GM04504 (cell line): ENCODE measurements at regions not wholly inside any gene's neighbourhood (a gene's known extent, or its start where the extent isn't known, plus 50 kb on each side); places are given as distances from the start of the nearest gene placed in this dataset.
"Not testable (repeated sequence)": the region's sequence is repeated elsewhere in the genome, so short reads cannot be mapped to it uniquely, and the experiment has no call there.

Source experiments
- DNase-seq: peaks from one replicate; pipeline ENCODE4 v3.0.0-alpha.2; 2012; ENCODE audit warnings: low read depth

DNA sequence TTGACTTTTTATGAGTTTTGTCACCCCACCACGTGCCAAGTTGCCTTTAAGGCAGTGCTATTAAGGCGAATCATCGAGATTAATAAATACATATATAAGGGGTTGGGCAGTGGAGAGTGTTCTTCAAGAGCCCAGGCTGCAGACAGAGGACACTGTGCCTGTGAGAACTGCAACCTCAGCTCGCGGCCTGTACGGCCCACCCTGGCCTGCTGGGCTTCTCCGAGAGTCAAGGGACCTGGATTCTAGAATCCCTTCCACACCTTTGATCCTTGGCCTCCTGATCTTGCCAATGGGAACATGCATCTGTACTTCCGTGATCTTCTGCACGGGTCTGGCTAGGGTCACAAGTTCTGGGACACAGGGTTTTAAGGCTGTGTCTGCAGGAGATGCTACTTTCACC is 54.5 kb downstream of the IRX5 start:
- no peak for DNase-seq

- no peak for DNase-seq
Observed at GRCh38 chr16:54985668-54986067, 55.0 kb downstream of the IRX5 start.

DNA sequence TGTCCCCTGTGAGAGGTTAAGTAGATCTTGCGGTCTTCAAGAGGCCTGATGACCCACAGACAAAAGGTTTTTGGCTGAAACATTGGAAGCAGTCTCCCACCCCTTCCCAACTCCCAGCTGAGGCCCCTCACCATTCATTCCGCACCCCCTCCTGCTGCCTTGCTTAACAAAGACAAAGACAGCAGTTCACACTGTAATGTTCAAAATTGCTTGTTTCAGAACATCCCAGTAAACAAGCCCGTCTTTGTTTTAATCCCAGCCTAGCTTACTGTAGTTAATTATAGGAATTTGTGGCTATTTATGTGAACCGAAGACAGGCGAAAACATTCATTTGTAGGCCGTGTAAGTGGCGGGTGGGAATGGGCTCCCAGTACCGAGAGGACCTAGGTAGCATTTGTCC is 55.7 kb downstream of the IRX5 start:
- DNase-seq: no peak

GRCh38 chr16:54987081-54987480 is 56.4 kb downstream of the IRX5 start:
- no peak for DNase-seq

DNA sequence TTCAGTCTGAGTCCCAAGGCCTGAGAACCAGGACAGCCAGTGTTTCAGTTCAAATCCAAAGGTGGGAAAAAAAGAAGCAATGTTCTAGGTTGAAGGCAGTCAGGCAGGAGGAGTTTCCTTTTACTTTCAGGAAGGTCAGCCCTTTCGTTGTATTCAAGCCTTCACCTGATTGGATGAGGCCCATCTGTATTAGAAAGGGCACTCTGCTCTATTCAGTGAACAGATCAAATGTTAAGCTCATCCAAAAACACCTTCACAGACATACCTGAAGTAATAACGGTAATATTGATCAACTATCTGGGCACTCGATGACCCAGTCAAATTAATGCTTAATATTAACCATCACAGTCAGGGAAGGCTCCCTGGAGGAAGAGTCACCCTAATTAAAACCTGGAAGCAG is 60.9 kb downstream of the IRX5 start:
- no peak for DNase-seq

GRCh38 chr16:54991946-54992345 is 61.3 kb downstream of the IRX5 start:
- not testable (repeated sequence) for DNase-seq

- DNase-seq: no peak
Observed at GRCh38 chr16:54993106-54993895, 62.6 kb downstream of the IRX5 start.

DNA sequence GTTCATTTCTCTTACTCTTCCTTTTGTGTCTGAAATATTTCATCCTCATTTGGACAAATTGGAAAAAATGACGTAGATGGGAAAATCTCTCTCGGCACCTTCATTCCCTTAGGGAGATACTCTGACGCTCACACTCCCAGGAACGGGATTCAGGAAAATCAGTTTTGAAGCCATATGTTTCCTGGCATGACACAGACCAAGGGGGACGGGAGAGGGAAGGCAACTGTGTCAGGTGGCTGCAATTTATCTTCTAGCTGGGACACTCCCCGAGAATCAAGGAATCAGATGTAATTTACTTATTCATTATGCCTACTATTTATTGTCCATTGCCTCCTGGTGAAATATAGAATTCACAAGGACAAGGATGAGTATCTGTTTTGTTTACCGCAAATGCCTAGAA is 65.5 kb downstream of the IRX5 start:
- no peak for DNase-seq

- no peak for DNase-seq
Observed at GRCh38 chr16:54998834-54999233, 68.2 kb downstream of the IRX5 start.

DNA sequence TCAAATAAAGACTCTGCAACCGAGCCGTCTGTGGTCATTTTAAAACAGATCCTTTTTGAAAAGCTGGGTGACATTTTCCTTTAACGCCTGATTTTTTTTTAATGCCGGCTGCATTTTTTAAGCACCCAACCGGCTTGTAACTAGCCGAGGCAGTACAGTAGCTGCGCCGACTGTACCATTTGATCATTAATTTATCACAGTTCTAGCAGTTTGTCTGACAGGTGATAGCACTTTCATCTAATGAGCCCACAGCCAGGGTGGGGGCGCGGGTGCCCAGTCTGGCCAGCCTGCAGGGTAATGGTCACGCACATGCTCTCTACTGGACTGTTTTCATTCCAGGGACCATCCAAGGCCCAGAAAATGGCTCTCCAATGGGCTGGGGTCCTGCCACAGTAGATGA is 68.8 kb downstream of the IRX5 start:
- DNase-seq: no peak

DNA sequence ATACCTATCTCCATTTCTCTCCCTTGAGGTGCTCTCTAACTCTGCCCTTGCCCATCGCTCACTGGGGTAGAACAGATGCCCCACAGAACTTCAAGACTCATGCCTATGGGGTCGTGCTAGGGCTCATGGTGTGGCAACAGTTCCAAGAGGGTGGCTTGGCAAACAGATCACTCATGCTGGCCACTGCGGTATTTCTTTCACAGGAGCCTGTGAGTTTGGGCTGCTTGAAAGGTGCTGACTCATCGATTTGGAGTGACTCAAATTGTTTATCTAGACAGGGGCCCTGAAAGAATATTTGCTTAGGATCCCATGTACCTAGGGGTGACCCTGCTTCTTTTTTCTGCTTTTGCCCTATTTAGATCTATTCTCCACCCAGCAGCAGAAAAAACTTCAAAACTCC is 69.9 kb downstream of the IRX5 start:
- DNase-seq: peak; percentile 9

DNA sequence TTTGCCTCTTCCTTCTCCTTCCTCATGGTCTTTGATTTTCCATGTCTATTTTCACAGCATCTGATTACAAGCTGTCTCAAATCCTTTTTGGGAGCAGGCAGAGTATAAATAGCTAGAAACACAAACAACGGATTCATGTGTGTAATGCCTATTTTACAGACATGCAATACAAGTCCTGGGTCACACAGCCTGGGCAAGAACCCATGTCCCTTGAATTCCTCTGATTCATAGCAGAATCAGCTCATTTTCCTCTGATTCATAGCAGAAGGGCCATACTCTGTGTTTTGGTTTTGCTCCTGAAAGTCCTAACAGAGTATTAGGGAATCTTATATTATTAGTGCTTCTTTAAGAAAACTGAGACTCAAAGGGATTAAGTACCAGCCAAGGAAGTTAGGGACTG is 71.3 kb downstream of the IRX5 start:
- peak; percentile 7 for DNase-seq

- DNase-seq: no peak
Observed at GRCh38 chr16:55002419-55002818, 71.8 kb downstream of the IRX5 start.

DNA sequence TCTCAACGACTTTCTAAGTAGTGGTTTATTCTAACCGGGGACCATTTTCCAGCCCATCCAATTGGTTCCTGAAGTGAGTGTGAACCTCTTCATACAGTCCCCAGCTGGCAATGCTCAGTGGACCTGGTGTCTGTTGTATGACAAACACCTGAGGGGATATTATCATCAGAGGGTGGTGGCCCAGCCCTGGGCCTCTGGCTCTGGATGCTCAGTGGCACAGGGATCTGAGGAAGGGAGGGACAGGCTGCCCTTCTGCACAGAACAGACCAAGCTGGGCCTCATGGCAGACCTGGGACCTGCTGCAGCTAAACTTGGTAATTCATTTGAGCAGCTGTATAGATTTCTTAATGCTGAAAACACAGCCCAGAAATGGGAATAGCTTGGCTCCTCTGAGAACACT is 72.6 kb downstream of the IRX5 start:
- DNase-seq: no peak

DNA sequence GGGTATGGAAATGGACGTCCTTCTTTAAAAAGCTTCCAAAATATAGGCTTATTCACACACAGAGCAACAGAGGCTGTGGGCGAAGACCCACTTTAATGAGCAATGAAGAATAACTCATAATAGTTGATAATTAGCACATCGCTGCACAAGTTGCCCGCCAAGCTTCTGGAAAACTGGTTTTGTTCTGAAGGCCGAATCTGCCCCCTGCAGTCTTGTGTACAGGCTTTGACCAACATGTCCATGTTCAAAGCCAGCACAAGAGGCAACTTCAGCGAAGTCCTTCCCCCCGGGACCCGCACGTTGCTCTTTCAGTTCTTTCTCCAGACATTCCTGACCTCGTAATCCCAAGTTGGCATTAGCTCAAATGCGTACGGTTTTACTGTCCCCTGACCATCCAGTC is 73.3 kb downstream of the IRX5 start:
- no peak for DNase-seq

DNA sequence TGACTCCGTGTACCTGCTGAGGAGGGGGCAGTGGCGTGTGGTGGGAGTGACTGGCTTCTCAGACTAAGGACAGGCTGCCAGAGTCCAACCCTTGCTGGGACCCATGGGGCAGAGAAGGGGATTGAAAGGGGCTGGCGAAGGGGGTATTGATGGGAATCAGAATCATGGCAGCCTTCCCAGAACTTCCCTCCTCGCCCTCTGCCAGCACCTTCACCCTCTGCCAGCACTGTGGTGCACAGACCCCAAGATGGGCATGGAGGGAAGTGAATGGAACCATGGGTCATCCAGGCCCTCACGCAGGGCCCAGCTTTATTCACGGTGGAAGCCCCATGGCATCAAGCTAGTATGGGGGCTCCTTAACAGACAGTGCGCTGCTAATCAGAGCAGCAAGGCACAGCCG is 76.8 kb downstream of the IRX5 start:
- no peak for DNase-seq

GRCh38 chr16:55008836-55009510 is 78.3 kb downstream of the IRX5 start:
- no peak for DNase-seq

DNA sequence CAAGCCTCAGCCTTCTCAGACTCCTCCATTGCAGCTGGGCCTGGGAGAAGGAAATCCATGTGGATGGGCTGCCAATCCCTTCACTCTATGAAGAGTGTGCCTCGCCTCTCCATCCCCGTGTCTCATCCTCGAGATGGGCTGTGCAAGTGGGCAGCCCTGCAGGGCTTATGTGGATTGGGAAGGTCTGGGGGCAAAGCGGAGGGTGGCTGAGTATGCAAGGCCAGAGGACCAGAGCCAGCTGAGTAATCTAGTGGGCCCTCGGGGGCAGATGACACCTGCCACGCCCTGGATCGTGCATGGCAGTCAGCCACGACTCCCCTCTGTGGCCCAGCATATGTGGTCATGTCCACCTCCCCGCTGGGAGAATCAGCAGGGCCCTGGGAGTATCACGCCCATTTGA is 78.9 kb downstream of the IRX5 start:
- DNase-seq: no peak

- DNase-seq: no peak
Observed at GRCh38 chr16:55010492-55011160, 80.0 kb downstream of the IRX5 start.

GRCh38 chr16:55012362-55012761 is 81.7 kb downstream of the IRX5 start:
- DNase-seq: no peak

GRCh38 chr16:55012793-55013192 is 82.1 kb downstream of the IRX5 start:
- no peak for DNase-seq

DNA sequence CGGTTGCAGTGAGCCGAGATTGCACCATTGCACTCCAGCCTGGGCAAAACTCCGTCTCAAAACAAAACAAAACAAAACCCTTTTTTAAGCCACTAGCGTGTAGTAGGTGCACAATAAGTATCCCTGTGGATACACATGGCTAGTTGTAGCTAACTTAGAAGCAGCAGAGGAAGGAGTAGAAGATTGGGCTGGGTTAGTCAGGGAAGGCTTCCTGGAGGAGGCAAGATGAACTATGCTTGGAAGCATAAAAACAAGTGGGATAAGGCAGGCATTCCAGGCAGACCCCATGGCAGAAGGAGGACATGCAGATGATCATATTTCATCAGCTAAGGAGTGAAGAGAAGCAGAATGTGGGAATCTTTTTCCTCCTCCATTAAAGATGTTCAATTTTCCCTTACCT is 83.4 kb downstream of the IRX5 start:
- no peak for DNase-seq

DNA sequence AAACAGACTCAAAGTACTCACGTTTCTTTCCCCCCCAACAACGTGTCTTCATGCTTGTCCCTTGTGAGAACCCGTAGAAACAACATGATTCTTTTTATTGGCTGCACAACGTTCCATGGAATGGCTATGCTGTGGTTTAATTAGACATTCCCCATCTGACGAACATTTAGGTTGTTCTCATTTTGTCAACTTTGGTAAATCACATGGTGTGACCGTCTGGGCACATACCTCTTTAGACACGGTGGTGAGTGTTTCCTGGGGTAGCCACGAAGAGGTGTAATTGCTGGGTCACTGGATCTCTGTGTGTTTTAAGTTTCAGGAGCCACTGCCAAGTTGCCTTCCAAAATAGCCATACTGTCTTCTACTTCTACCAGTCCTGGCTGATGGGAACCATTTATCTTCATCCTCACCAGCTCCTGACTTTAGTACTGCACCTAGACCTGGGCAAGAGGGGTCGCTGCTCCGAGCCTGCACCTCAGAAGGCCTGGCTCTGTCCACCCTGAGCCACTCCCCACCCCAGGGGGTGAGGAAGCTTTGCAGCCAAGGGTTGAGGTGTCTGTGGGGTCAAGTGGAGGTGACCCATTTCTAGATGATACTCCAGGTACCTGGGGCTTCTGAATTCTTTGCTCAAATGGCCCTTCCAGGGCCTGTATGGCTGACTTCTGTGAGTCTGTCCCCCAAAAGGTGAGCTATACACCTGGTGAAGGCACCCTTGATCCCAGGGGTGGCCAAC is 84.7 kb downstream of the IRX5 start:
- DNase-seq: no peak
